Ureter (tissue), 1 donor: ENCODE measurements at regions not wholly inside any gene's neighbourhood (a gene's known extent, or its start where the extent isn't known, plus 50 kb on each side); places are given as distances from the start of the nearest gene placed in this dataset.
"Not testable (repeated sequence)": the region's sequence is repeated elsewhere in the genome, so short reads cannot be mapped to it uniquely, and the experiment has no call there.

Experiments used
- DNase-seq: peaks from one replicate; pipeline ENCODE4 v3.0.0-alpha.2; 2020; ENCODE audit warnings: low spot score
- donor health status: DM: yes; HTN: yes; CAD: no.

DNA sequence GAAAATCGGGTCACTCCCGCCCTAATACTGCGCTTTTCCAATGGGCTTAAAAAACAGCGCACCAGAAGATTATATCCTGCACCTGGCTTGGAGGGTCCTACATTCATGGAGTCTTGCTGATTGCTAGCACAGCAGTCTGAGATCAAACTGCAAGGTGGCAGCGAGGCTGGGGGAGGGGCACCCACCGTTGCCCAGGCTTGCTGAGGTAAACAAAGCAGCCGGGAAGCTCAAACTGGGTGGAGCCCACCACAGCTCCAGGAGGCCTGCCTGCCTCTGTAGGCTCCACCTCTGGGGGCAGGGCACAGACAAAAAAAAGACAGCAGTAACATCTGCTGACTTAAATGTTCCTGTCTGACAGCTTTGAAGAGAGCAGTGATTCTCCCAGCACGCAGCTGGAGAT lies 150.6 kb upstream of the ANKFN1 start:
- not testable (repeated sequence) for DNase-seq

DNA sequence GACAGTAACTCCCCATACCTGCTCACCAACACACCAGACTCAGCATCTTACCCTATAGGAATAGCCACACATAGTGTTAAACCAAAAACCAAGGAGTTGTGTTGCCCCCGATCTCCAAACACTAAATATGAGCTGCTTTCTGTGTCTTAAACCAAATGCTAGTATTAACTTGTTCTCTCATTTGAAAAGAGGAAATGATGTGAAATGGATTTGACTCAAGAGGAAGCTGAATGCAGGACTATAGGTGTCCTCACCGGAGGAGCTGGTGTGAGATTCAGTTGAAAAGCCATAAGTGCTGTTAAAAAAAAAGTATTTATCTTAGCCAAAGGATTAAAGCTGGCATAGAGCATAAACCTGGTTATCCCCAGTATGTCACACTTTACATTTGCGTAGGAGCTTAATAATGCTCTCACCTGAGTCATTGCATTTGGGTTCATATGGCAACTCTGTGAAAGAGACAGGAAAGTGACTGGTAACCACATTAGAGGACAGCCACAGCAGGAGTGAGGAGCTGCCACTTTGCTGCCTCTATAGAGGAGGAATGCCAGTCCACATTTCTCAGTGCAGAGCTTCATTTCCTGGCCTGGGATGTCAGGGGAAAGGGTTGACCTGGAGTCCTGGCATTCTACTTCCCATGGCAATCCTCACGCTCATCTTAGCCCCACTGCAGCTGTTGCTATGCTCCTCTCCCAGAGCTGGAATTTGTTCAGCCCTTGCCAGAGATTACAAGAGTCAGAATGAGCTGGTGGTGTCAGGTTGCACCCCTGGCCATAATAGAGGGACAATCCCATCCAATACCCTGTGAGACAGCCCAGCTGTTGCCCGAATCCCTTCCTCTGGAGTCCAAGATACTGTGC lies 143.3 kb upstream of the ANKFN1 start:
- no peak for DNase-seq

DNA sequence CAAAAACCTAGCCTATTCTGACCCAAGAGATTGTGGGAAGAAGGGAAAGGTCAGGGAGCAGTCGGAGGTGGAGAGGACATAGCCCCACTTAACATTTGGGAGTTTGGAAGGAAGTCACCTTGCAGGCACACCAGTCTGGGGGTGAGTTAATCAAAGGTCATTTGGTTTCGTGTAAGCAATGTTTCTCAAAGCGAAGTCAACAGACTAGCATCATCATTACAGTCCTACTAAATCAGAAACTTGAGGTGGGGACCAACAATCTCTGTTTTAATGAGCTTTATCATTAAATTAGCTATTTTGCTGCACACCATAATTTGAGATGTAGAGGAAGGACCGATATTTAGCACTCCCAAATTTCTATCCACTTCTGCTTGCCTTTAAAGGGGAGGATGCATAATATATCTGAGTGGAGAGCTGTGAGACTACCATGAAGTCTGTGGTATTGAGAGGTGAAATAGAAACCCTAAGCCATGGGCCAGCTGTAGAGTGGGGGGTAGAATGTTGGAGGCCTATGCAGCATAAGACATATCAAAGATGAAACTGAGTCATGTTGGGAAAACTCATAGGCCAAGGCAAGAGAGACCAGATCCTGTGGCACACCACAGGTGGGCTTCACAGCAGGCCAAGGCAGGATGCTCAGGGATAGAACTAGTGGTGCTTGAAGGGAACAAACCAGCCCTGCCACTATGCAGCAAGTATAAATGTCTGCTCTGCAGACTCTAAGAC lies 141.7 kb upstream of the ANKFN1 start:
- DNase-seq = no peak

DNA sequence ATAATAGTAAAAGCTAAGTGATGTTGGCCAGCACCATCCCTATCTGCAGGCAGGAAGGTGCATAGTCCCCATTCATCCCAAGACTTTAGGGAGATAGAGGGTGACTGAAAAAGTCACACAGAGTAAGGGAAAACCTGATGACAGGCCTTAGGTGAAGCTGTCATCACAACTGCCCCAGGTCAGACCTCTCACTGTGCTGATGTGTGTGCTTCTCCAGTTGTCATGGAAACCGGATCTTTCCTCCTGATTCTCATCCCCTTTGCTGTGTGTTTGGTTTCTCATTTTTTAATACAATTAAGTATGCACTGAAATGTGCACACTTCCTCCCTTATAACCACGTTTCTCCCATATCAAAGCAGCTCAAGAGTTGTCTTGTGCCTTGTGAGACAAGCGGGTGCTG lies 135.1 kb upstream of the ANKFN1 start:
- no peak for DNase-seq

GRCh38 chr17:56020369-56020768 lies 132.9 kb upstream of the ANKFN1 start:
- DNase-seq = no peak

DNA sequence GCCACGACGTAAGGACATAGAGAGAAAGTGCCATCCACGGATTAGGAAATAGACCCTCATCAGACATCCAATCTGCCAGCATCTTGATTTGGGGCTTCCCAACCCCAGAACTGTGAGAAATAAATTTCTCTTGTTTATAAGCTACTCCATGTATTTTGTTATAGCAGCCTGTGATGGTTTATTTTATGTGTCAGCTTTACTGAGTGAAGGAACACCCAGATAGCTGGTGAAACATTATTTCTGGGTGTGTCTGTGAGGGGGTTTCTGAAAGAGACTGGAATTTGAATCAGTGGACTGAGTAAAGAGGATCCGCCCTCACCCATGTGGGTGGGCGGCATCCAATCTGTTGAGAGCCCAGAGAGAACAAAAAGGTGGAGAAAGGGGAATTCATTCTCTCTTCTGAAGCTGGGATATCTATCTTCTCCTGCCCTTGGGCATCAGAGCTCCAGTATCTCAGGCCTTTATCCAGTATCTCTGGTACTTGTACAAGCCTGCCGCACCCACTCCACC lies 131.5 kb upstream of the ANKFN1 start:
- DNase-seq = no peak

GRCh38 chr17:56023851-56024250 lies 129.4 kb upstream of the ANKFN1 start:
- no peak for DNase-seq

- no peak for DNase-seq
These were observed 126.4 kb upstream of the ANKFN1 start for GRCh38 chr17:56026915-56027314.

- no peak for DNase-seq
These were observed 124.4 kb upstream of the ANKFN1 start for GRCh38 chr17:56028837-56029236.

GRCh38 chr17:56030009-56030624 lies 123.2 kb upstream of the ANKFN1 start:
- DNase-seq = no peak

DNA sequence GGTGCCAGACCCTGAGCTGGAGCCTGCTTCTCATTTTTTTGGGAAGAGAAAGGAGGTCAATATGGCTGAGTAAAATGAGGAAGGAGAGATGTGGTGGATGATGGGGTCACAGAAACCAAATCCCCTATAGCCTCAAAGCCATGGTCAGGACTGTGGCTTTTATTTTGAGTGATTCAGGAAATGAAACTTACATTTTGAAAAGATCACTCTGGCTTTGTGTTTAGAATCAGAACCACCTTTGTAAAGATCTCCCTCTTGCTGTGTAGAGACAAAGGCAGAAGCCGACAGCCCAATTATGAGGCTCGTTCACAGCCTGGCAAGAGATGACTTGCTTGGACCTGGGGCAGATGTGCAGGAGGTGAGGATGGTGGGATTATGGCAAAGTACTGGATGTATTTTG lies 121.6 kb upstream of the ANKFN1 start:
- no peak for DNase-seq

DNA sequence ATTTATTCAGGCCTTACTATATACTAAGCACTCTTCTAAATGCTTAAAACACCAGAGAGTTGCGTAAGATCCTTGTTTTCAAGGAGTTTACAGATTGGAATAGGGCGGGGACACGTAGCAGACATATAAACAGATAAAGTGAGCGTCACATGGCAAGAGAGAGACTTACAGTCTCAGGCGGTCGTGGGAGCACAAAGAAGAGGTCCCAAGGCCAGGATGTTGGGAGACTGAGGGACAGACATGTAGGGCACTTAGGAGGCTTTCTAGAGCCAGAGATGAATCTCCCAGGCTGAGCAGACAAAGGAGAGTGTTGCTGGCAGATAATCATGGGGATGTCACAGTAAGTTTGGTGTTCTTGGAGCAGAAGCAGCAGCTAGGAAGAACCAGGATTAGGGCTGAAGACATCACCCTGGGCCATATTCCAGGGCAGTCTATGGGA lies 119.1 kb upstream of the ANKFN1 start:
- no peak for DNase-seq

DNA sequence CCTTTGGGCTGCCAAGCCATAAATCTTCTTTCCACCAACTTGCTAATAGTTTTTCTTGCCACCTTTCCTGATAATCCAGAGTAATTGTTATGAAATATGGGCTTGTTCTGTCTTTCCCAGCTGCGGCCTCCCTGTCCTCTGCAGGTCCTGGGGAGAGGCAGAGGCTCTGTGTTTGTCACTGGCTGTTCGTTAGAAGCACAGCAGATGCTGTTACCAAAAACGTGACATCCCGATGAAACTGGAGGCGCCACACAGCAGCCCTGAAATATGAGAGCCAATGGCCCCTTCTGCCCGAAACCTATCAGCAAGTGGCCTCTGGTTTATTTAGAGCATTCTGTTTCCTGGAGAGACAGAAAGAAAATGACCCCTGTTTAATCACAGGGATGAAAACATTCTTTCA lies 115.1 kb upstream of the ANKFN1 start:
- no peak for DNase-seq

DNA sequence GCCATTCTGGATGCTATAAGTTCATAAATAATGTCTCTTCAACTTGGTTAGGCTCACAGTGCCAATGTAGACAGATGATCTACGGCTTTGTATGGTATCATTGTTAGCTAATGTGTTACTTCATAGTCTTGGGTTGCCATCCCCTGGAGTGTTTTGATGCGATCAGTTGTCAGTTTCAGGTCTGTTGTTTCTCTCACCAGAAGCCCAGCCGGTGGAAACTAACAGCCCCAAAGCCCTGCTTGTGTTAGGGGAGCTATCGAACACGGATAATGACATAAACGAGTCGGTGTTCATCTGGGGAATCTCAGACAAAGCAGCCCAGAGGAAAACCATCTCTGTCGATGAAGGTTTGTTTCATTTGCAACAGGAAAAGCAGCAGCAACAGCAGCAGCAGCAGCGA lies 107.4 kb upstream of the ANKFN1 start:
- no peak for DNase-seq

DNA sequence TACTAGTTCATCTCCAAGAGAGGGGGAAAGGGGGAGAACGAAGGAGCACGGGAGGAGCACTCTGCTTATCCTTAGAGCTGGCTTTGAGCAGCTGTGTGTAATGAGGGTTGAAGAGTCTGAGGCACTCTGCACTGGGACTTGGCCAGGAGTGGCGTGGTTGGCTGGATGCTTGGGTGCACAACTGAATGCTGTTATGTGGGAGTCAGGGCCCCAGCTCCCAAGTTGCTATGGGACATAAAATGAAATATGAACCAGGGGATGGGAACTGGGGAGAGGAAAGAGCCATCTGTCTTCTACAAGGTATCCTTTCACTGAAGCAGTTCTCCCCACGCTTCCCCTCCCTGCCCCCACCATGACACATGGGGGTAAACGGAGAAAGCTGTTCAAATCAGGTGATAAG lies 105.9 kb upstream of the ANKFN1 start:
- DNase-seq = no peak

GRCh38 chr17:56057869-56058268 lies 95.4 kb upstream of the ANKFN1 start:
- DNase-seq = no peak

DNA sequence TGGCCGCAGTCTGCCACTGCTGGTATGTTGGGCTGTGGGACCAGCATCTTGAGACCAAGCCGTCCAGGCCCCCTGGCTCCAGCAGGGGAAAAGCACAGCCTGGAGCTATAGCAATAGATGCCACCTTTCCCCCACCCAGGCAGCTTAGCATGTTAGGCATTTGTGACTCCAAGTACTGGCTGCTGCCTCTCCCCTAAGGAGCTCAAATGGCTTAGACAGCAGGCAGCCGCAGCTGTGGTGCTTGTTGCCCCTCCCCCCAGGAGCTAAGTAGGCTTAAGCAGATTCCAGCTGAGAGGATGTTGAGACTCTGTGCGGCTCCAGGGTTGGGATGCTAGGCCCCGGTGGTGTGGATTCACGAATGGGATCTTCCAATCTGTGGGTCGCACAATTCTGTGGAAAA lies 88.8 kb upstream of the ANKFN1 start:
- no peak for DNase-seq

DNA sequence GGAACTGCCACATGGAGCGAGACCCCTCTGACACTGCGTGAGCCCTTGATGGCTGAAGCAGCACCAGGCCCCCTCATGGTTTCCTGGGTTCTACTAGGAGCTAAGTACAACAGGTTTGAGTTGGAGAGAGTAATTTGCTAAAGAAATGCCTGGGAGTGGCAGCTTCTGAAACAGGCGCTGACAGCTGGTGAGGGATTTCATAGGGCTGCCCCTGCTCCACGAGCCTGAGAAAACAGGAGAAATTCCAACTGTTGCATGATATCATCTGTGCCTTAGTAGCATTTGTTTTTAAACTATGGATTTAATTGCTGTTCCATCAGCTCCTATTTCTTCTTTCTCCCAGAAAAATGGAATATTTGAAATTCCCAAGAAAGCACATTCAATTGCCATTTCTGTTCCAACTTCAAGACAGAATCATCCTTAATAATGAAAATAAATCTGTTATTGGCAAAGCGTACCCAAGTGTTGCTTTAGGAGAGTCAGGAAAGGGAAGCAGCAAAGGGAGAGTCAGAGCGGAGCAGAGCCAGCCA lies 78.8 kb upstream of the ANKFN1 start:
- DNase-seq = no peak

- DNase-seq = no peak
These were observed 76.3 kb upstream of the ANKFN1 start for GRCh38 chr17:56076980-56077379.

- DNase-seq = no peak
These were observed 69.8 kb upstream of the ANKFN1 start for GRCh38 chr17:56083475-56083874.

DNA sequence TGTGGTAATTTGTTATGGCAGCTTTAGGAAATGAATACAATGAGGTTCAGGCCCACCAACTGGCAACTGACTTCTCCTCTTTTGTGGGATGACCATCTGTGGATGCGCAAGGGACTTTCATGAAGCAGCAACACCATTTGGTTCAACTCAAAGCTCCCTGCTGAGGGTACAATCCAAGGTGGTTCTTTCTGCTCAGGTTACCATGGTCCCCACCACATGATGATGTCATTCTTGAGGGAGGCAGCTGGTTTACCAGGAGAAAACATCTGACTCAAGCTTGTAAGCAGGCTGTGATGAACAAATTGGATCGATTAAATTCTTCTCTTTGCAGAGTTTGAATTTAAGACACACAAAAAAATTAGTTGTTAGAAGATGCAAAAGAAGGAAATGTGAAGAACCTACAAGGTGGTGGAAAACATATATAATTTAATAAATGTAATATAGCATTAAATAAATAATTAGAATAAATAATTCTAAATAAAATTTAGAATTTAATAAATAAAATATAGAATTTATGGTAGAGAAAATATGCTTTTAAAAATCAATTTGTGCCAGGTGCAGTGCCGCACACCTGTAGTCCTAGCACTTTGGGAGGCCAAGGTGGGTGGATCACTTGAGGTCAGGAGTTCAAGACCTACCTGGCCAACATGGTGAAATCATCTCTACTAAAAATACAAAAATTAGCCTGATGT lies 67.6 kb upstream of the ANKFN1 start:
- no peak for DNase-seq

DNA sequence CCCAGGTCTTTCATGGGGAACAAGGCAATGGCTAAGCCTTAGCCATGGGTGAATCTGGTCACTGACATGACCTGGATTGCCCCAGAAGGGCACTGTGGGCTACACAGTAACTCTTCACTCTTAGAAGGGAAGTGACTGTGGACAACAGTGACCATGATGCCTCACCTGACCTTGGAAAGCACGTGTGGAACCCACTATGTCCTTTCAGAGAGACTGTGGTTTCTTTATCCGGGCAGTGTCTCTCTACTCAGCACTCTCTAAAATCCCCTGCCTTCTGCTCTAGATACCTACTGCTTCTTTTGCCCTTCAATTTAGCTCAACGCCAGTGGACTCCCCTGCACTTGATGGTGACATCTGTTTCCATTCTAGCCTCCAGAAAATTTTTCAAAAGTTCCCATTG lies 66.1 kb upstream of the ANKFN1 start:
- DNase-seq = no peak
